Esophagus muscularis mucosa (tissue), 4 donors: ENCODE measurements at regions not wholly inside any gene's neighbourhood (a gene's known extent, or its start where the extent isn't known, plus 50 kb on each side); places are given as distances from the start of the nearest gene placed in this dataset.

ENCODE experiments used
- CTCF ChIP-seq, 3 experiments: fragments of 200-600 bp in 2 of 3; fragments of 450-650 bp in 1 of 3; sonication (generic) in 2 of 3; IDR thresholded peaks; one replicate each; pipeline ENCODE4 v1.5.1; 2017 to 2019; ENCODE audit warnings: antibody characterized with exemption in 3 of 3, mild to moderate bottlenecking in 2 of 3, moderate library complexity in 1 of 3
- EP300 ChIP-seq: sonication (generic); formaldehyde crosslinking; IDR thresholded peaks from one replicate; pipeline ENCODE4 v1.6.1; 2017; ENCODE audit warnings: antibody characterized with exemption
- POLR2A ChIP-seq: fragments of 450-650 bp; IDR thresholded peaks from one replicate; pipeline ENCODE4 v1.6.1; 2017; ENCODE audit warnings: antibody characterized with exemption, moderate library complexity, mild to moderate bottlenecking, low read depth
- POLR2AphosphoS5 ChIP-seq, 2 donors: sonication (generic); formaldehyde crosslinking; IDR thresholded peaks; one replicate each; pipeline ENCODE4 v1.6.1; 2017; ENCODE audit warnings: antibody characterized with exemption in 2 of 2

DNA sequence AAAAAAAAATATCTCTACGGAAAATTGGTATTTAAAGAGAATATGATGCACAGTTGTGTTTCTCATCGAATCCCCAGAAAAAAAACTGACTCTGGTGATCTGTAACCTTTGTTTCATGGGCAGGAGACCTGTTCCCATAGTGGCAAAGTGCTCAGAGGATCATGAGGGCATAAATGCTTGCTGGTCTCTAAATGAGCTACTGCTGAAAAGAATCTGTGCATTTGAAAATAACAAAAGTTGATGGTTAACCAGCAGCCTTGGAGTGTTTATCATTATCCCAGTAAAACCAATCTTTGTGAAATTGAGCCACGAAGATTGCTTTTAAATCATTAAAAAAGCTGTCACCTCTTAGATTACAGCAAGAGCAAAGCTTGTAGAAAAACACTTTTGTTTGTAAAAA lies 775.4 kb downstream of the MTRR start:
- no peak for TF ChIP-seq CTCF (IDR thresholded peaks at IDR 0.05)
- TF ChIP-seq EP300: no peak
- no peak for TF ChIP-seq POLR2A
- no peak for TF ChIP-seq POLR2AphosphoS5 (IDR thresholded peaks at IDR 0.05)
